ENCODE measurements at regions not wholly inside any gene's neighbourhood (a gene's known extent, or its start where the extent isn't known, plus 50 kb on each side); places are given as distances from the start of the nearest gene placed in this dataset.

DNA sequence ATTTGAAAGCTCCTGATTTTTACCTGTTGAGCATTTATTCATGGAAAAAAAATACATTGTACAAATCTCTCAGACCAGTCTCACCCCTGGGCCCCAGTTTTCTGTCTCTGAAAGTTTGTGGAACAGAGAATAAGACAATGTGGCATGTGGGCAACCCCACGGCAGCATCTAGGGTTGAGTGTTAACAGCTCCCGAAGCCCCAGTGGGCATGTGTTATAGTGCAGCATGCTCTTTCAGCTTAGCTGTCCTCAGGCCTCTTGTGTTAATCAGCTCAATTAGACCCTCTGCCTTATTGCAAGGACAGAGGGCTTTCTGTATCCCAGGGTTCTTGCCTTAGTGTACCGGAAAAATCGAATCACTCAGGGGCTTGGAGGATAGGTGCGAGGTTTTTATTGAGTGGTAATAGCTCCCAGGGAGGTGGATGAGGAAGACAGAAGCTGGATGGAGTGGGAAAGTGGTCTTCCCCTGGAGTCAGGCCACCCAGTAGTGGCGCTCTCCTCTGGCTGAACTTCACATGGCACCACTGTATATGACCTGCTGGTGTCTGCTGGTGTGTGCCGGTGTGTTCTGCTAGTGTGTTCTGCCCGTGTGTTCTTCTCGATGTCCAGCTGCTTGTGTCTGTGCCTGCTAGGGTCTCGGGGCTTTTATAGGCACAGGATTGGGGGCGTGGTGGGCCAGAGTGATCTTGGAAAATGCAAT lies 382.8 kb downstream of the EPM2A start:
- Histone ChIP-seq H2AFZ (ENCODE audit: low read length) (no peak overlapping the region), H3K4me1 (ENCODE audit: insufficient read depth, low read length, severe bottlenecking) (no peaks in the 10 kb centered on the region), H3K27ac (ENCODE audit: low read depth, low read length, poor library complexity, severe bottlenecking) (no peak overlapping the region), H3K27me3 (ENCODE audit: insufficient read depth, low read length) (no peaks in the 10 kb centered on the region), H4K20me1 (ENCODE audit: insufficient read depth, low read length) (no peaks in the 10 kb centered on the region), H3K9me2 (ENCODE audit: low read depth, low read length) (no peaks in the 10 kb centered on the region), H3K36me3 (ENCODE audit: insufficient read depth, low read length) (no peaks in the 10 kb centered on the region), H3K79me2 (ENCODE audit: insufficient read depth, low read length) (no peaks in the 10 kb centered on the region), H3F3A (ENCODE audit: insufficient read depth, low read length) (no peaks in the 10 kb centered on the region), H3K4me3 (ENCODE audit: low read depth, low read length, poor library complexity, severe bottlenecking) (no peak overlapping the region), H3K9me3 (ENCODE audit: low read length) (no peaks in the 10 kb centered on the region), H3K9ac (ENCODE audit: low read length) (no peak overlapping the region), H3K4me2 (ENCODE audit: low read length) (no peak overlapping the region)
- no peak for TF ChIP-seq EZH2 (IDR thresholded peaks at IDR 0.05; ENCODE audit: borderline replicate concordance, low read length)
- TF ChIP-seq, protein P1, sequence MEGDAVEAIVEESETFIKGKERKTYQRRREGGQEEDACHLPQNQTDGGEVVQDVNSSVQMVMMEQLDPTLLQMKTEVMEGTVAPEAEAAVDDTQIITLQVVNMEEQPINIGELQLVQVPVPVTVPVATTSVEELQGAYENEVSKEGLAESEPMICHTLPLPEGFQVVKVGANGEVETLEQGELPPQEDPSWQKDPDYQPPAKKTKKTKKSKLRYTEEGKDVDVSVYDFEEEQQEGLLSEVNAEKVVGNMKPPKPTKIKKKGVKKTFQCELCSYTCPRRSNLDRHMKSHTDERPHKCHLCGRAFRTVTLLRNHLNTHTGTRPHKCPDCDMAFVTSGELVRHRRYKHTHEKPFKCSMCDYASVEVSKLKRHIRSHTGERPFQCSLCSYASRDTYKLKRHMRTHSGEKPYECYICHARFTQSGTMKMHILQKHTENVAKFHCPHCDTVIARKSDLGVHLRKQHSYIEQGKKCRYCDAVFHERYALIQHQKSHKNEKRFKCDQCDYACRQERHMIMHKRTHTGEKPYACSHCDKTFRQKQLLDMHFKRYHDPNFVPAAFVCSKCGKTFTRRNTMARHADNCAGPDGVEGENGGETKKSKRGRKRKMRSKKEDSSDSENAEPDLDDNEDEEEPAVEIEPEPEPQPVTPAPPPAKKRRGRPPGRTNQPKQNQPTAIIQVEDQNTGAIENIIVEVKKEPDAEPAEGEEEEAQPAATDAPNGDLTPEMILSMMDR (IDR thresholded peaks at IDR 0.05; ENCODE audit: low read length) = no peak

DNA sequence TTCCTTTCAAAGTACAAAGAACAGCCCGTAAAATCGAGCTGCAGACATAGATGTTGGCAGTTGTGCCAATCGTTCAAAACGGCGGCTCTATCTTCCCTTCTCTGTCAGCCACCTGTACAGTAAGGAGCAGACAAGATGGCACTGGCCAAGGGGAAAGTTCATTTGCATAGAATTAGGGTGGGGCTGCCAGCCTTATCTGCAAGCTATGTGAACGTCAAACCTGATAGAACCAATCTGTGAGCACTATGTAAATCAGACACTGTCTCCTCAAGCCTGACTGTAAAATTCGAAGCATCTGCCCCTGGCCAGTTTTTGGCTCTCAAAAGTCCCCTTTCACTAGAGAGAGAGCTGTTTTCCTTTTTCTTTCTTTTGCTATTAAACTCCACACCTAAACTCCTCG lies 374.5 kb downstream of the EPM2A start:
- H2AFZ ChIP-seq (ENCODE audit: low read length) = no peak overlapping the region
- no peaks in the 10 kb centered on the region for H3K9me3 ChIP-seq (ENCODE audit: low read length)
- no peaks in the 10 kb centered on the region for H3K9me2 ChIP-seq (ENCODE audit: low read depth, low read length)
- H3K27me3 ChIP-seq (ENCODE audit: insufficient read depth, low read length) = no peaks in the 10 kb centered on the region
- TF ChIP-seq, protein P1 (IDR thresholded peaks at IDR 0.05; ENCODE audit: low read length) = no peak
- no peak for TF ChIP-seq EZH2 (IDR thresholded peaks at IDR 0.05; ENCODE audit: borderline replicate concordance, low read length)
- no peaks in the 10 kb centered on the region for H4K20me1 ChIP-seq (ENCODE audit: insufficient read depth, low read length)
- no peaks in the 10 kb centered on the region for H3K36me3 ChIP-seq (ENCODE audit: insufficient read depth, low read length)
- no peaks in the 10 kb centered on the region for H3K4me1 ChIP-seq (ENCODE audit: insufficient read depth, low read length, severe bottlenecking)
- H3F3A ChIP-seq (ENCODE audit: insufficient read depth, low read length) = no peaks in the 10 kb centered on the region
- no peak overlapping the region for H3K27ac ChIP-seq (ENCODE audit: low read depth, low read length, poor library complexity, severe bottlenecking)
- H3K4me3 ChIP-seq (ENCODE audit: low read depth, low read length, poor library complexity, severe bottlenecking) = no peak overlapping the region
- no peak overlapping the region for H3K9ac ChIP-seq (ENCODE audit: low read length)
- H3K79me2 ChIP-seq (ENCODE audit: insufficient read depth, low read length) = no peaks in the 10 kb centered on the region
- H3K4me2 ChIP-seq (ENCODE audit: low read length) = no peak overlapping the region

DNA sequence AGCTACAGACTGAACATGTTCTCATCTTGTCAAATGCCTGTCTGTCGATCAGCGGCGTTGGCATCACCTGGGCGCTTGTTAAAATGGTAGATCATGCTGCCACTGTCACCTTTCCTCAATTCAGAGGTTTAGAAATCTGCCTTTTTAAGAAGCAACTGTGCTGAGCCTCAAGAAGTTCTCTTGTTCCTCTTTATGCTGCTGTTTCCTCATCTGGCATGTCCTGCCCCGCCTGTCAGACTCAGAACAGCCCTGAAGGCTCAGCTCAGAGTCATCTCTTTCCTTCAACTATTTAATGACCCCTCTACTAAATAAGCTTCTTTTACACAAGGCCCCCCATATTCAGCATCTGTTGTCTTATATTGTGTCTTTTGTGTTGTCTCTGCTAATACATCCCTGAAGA lies 368.2 kb downstream of the EPM2A start:
- Histone ChIP-seq H3K4me3 (ENCODE audit: low read depth, low read length, poor library complexity, severe bottlenecking) (no peak overlapping the region), H4K20me1 (ENCODE audit: insufficient read depth, low read length) (no peaks in the 10 kb centered on the region), H3K36me3 (ENCODE audit: insufficient read depth, low read length) (no peaks in the 10 kb centered on the region), H3F3A (ENCODE audit: insufficient read depth, low read length) (no peaks in the 10 kb centered on the region), H3K9ac (ENCODE audit: low read length) (no peak overlapping the region), H3K9me3 (ENCODE audit: low read length) (no peaks in the 10 kb centered on the region), H3K4me2 (ENCODE audit: low read length) (no peak overlapping the region), H3K27me3 (ENCODE audit: insufficient read depth, low read length) (no peaks in the 10 kb centered on the region), H3K9me2 (ENCODE audit: low read depth, low read length) (no peaks in the 10 kb centered on the region), H3K4me1 (ENCODE audit: insufficient read depth, low read length, severe bottlenecking) (no peaks in the 10 kb centered on the region), H2AFZ (ENCODE audit: low read length) (no peak overlapping the region), H3K79me2 (ENCODE audit: insufficient read depth, low read length) (no peaks in the 10 kb centered on the region), H3K27ac (ENCODE audit: low read depth, low read length, poor library complexity, severe bottlenecking) (no peak overlapping the region)
- no peak for TF ChIP-seq EZH2 (IDR thresholded peaks at IDR 0.05; ENCODE audit: borderline replicate concordance, low read length)
- TF ChIP-seq, protein P1 (IDR thresholded peaks at IDR 0.05; ENCODE audit: low read length) = no peak

Data from OCI-LY1 (cell line).